Parathyroid adenoma (tissue), 2 donors: ENCODE measurements at regions not wholly inside any gene's neighbourhood (a gene's known extent, or its start where the extent isn't known, plus 50 kb on each side); places are given as distances from the start of the nearest gene placed in this dataset.
"Not testable (repeated sequence)": the region's sequence is repeated elsewhere in the genome, so short reads cannot be mapped to it uniquely, and the experiment has no call there.

ENCODE experiments used
- H2AFZ ChIP-seq: fragments of 300-600 bp; sonication (generic); one replicate; pipeline ENCODE4 v1.7.0; 2017; ENCODE audit warnings: antibody characterized with exemption, mild to moderate bottlenecking
- H3K27ac ChIP-seq: fragments of 300-600 bp; sonication (generic); one replicate; pipeline ENCODE4 v1.7.0; 2017
- H3K27me3 ChIP-seq: fragments of 300-600 bp; sonication (generic); one replicate; pipeline ENCODE4 v1.7.0; 2017; ENCODE audit warnings: low read length; ENCODE audit not compliant: control insufficient read depth, insufficient read depth
- H3K36me3 ChIP-seq: fragments of 300-600 bp; sonication (generic); one replicate; pipeline ENCODE4 v1.7.0; 2017; ENCODE audit warnings: low read length; ENCODE audit not compliant: control insufficient read depth, insufficient read depth
- H3K4me1 ChIP-seq: fragments of 300-600 bp; sonication (generic); one replicate; pipeline ENCODE4 v1.7.0; 2017; ENCODE audit warnings: control low read depth
- H3K4me2 ChIP-seq: fragments of 300-600 bp; sonication (generic); one replicate; pipeline ENCODE4 v1.7.0; 2017; ENCODE audit warnings: low read length
- H3K4me3 ChIP-seq: fragments of 300-600 bp; sonication (generic); one replicate; pipeline ENCODE4 v1.7.0; 2017; ENCODE audit warnings: low read depth, low read length
- H3K79me2 ChIP-seq: fragments of 300-600 bp; sonication (generic); one replicate; pipeline ENCODE4 v1.7.0; 2017; ENCODE audit warnings: control low read depth
- H3K9ac ChIP-seq: fragments of 300-600 bp; sonication (generic); one replicate; pipeline ENCODE4 v1.7.0; 2017; ENCODE audit warnings: mild to moderate bottlenecking
- H3K9me3 ChIP-seq: fragments of 300-600 bp; sonication (generic); one replicate; pipeline ENCODE4 v1.7.0; 2017; ENCODE audit warnings: low read length; ENCODE audit not compliant: control insufficient read depth
- TF ChIP-seq, protein P1 (sequence below): fragments of 300-600 bp; sonication (generic); IDR thresholded peaks from one replicate; pipeline ENCODE4 v1.7.0; 2017; ENCODE audit warnings: antibody characterized with exemption, mild to moderate bottlenecking
- donor health status: primary hyperparathyroidism.

DNA sequence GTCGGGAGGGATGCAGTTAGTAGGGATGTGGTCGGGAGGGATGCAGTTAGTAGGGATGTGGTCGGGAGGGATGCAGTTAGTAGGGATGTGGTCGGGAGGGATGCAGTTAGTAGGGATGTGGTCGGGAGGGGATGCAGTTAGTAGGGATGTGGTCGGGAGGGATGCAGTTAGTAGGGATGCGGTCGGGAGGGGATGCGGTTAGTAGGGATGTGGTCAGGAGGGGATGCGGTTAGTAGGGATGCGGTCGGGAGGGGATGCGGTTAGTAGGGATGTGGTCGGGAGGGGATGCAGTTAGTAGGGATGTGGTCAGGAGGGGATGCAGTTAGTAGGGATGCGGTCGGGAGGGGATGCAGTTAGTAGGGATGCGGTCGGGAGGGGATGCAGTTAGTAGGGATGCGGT, 96.2 kb downstream of the BDH1 start:
- H2AFZ ChIP-seq, H3K79me2 ChIP-seq, H3K4me1 ChIP-seq, H3K4me3 ChIP-seq, H3K4me2 ChIP-seq, H3K9ac ChIP-seq, H3K9me3 ChIP-seq, H3K36me3 ChIP-seq, H3K27ac ChIP-seq, H3K27me3 ChIP-seq: not testable (repeated sequence)

DNA sequence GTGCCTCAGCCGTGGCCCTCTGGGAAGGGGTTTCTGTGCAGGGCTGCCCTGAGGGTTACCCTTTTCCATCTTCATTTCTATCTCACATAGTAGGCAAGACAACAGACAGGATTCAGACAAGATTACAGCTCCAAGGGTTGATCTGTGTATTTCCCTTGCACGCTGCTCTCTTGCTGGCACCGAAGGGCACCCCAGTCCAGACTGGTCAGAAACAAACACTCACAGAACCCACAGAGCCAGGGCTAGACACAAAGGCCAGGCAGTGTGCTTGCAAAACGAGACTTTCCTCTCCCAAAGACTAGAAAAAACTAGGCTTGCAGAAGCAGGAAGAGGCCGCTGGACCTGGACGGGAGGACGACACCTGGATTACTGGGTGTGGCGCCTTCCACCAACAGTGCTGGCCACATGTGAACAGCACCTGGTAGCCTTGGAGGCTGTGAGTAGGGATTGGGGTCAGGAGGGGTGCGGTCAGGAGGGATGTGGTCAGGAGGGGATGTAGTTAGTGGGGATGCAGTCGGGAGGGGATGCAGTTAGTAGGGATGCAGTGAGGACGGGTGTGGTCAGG, 96.8 kb downstream of the BDH1 start:
- Histone ChIP-seq H3K4me1 (peaks cover 4% of the 10 kb centered on the region), H3K36me3 (no peaks in the 10 kb centered on the region), H3K9me3 (no peaks in the 10 kb centered on the region), H3K9ac (no peak overlapping the region), H3K4me2 (no peak overlapping the region), H2AFZ (no peak overlapping the region), H3K27ac (no peak overlapping the region), H3K79me2 (no peaks in the 10 kb centered on the region), H3K4me3 (no peak overlapping the region), H3K27me3 (no peaks in the 10 kb centered on the region)
- TF ChIP-seq, protein P1, sequence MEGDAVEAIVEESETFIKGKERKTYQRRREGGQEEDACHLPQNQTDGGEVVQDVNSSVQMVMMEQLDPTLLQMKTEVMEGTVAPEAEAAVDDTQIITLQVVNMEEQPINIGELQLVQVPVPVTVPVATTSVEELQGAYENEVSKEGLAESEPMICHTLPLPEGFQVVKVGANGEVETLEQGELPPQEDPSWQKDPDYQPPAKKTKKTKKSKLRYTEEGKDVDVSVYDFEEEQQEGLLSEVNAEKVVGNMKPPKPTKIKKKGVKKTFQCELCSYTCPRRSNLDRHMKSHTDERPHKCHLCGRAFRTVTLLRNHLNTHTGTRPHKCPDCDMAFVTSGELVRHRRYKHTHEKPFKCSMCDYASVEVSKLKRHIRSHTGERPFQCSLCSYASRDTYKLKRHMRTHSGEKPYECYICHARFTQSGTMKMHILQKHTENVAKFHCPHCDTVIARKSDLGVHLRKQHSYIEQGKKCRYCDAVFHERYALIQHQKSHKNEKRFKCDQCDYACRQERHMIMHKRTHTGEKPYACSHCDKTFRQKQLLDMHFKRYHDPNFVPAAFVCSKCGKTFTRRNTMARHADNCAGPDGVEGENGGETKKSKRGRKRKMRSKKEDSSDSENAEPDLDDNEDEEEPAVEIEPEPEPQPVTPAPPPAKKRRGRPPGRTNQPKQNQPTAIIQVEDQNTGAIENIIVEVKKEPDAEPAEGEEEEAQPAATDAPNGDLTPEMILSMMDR = no peak

DNA sequence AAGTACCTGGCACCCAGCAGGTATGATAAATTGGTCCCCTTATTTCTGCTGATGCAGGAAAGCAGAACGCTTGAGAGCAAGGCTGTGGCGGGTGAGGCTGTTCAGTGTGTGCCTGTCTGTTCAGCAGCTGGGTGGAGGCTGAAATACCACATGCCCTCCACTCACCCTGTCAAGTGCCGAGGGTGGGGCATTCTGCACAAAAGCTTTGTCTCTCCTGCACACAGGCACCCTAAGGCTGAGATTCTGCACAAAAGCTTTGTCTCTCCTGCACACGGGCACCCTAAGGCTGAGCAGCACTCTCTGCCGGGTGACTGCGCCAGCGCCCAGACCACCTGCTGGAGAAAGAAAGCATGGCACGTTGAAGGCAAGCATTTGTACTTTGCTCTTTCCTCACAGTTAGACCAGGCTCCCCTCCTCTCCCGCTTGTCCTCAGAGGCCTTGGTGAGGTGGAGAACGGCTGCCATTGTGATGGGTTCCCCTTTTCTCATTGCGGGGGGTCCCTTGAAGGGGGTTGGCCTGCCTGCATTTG, 97.5 kb downstream of the BDH1 start:
- TF ChIP-seq, protein P1 = no peak
- Histone ChIP-seq H3K4me2 (no peak overlapping the region), H3K4me3 (no peak overlapping the region), H3K79me2 (no peaks in the 10 kb centered on the region), H3K9me3 (no peaks in the 10 kb centered on the region), H3K36me3 (no peaks in the 10 kb centered on the region), H3K27ac (no peak overlapping the region), H3K4me1 (peaks cover 4% of the 10 kb centered on the region), H2AFZ (no peak overlapping the region), H3K27me3 (no peaks in the 10 kb centered on the region), H3K9ac (no peak overlapping the region)

DNA sequence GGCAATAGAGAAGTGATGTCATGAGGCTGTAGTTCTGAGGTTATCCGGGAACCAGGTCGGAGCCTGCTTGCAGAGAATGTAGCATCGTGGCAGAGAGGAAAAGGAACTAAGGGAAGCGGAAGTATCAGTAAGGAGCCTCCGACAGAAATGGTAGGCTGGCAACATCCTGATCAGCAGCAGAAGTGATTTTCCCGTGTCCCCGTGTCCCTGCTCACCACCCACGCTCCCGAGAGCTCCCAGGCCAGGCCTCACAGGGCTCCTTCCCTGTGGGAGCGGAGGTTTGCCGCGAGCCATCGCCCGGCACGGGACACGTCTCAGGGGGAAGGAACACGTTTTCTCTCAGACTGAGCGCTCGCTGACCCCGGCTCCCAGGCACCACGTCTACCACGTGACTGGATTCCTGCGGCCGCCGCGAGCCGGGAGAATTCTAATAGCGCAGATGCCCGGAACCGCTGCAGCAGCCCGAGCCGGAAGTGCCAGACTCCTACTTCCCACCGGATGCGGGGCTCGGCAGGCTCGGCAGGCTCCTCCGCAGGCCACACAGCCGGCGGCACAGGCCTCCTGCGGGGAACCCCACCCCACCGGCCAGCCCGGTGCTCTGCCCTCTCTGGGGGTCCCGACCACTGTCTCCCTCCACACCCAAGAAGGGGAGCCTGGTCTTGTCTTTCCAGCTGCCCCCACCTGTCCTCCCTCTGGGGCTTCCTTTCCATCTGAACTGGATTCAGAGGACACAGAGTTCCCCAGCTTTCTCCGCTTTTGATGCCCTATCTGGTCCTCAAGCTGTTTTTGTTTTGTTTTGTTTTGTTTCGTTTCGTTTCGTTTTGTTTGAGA, 99.3 kb downstream of the BDH1 start:
- no peaks in the 10 kb centered on the region for H3K27me3 ChIP-seq
- H3K9ac ChIP-seq = peak overlapping the region; percentile 37
- no peaks in the 10 kb centered on the region for H3K79me2 ChIP-seq
- peak overlapping the region; percentile 100 for H2AFZ ChIP-seq
- H3K36me3 ChIP-seq = no peaks in the 10 kb centered on the region
- peak overlapping the region; percentile 56 for H3K4me3 ChIP-seq
- TF ChIP-seq, protein P1 = no peak
- H3K9me3 ChIP-seq = no peaks in the 10 kb centered on the region
- H3K4me1 ChIP-seq = peaks cover 4% of the 10 kb centered on the region
- H3K27ac ChIP-seq = peak overlapping the region; percentile 42
- H3K4me2 ChIP-seq = peak overlapping the region; percentile 98

DNA sequence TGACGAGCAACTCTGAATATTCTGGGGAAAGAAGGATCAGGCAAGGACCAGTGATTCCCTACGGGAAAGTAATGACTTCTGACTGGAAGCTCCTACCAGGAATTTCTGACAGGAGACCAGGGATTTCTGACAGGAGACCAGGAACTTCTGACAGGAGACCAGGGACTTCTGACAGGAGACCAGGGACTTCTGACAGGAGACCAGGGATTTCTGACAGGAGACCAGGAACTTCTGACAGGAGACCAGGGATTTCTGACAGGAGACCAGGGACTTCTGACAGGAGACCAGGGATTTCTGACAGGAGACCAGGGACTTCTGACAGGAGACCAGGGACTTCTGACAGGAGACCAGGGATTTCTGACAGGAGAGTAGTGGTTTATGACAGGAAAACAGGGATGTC, 100.9 kb downstream of the BDH1 start:
- not testable (repeated sequence) for H3K4me2 ChIP-seq, H2AFZ ChIP-seq, H3K27ac ChIP-seq, H3K4me3 ChIP-seq, H3K79me2 ChIP-seq, H3K9me3 ChIP-seq, H3K4me1 ChIP-seq, H3K36me3 ChIP-seq, H3K27me3 ChIP-seq, H3K9ac ChIP-seq
